ENCODE measurements at regions not wholly inside any gene's neighbourhood (a gene's known extent, or its start where the extent isn't known, plus 50 kb on each side); places are given as distances from the start of the nearest gene placed in this dataset.
"Not testable (repeated sequence)": the region's sequence is repeated elsewhere in the genome, so short reads cannot be mapped to it uniquely, and the experiment has no call there.

DNA sequence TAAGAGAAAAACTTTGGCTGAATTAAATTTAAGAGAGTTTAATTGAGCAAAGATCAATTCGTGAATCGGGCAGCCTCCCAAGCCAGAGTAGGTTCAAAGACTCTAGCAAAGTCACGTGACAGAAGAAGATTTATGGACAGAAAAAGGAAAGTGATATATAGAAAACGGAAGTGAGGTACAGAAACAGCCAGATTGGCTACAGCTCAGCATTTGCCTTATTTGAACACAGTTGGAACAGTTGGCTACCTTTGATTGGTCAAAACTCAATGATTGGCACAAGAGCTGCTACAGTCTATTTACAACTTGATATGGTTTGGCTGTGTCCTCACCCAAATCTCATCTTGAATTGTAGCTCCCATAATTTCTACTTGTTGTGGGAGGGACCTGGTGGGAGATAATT, 102.6 kb downstream of the PLG start:
- DNase-seq: no peak

DNA sequence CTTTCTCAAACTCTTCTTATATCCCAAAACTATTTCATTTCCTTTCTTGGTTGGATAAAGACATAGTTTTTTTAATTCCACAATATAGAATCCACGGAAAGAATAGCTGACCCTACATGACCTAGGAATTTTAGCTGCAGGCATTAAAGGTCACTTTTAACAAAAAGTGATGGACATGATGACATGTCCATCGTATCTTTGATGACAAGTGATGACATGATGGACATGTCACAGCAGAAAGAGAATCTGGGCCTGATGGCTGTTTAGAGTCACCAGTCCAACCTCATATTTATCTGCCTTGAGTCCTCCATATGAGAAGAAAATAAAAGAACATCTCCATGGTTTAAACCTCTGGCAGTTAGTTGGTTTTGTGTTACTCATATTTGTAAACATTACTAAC, 106.2 kb downstream of the PLG start:
- DNase-seq: no peak

DNA sequence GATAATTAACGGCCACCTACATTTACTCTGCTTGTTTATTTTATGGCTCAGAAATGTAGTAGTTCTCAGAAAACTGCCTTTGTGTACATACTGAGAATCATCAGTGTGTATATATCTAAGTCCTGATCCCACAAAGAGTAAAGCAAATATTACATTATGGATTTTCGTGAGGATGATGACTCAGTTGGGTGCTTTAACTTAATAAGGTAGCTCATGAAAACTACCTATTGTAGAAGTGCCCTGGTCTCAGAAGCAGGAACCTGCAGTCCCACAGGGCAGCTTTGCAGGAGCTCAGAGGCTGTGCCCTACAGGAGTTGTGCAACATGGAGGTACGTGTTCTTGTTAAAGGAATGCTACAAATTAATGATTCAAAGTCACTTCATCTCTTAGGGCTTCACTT, 108.2 kb downstream of the PLG start:
- DNase-seq: no peak

DNA sequence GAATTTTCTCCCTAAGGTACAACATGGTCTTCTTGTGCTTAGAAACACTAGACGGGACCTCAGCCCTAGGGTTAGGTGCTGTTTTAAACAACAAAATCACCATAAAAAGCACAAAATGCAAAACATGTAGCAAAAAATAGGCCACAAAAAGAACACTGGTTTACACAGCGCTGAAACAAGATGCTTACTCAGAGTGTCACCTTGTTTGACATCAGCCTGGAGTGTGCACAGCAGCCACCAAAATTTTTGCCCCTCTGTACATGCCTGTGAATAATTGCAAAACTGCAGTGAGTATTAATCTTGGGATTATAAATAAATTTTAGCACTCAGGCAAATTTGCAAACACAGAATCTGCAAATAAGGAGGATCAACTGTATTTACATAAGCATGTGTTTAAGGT, 110.1 kb downstream of the PLG start:
- no peak for DNase-seq

DNA sequence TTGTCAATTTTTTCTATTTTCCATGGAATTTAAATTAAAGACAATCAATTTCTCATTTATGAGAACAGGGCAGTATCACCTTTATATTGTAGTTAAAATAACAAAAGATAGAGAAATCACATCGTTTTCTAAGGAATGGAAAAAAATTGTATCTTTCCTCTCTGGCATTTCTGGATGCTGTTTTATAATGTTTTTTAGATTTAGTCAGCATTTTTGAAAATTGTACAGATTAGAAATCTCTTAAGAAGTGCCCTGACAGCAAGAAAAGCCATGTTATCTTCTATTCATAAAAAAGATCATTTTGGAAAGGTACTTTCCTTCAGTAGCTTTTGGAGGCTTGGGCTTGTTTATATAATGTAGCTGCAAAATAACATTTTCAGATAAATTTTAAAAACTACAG, 116.9 kb downstream of the PLG start:
- DNase-seq: no peak

DNA sequence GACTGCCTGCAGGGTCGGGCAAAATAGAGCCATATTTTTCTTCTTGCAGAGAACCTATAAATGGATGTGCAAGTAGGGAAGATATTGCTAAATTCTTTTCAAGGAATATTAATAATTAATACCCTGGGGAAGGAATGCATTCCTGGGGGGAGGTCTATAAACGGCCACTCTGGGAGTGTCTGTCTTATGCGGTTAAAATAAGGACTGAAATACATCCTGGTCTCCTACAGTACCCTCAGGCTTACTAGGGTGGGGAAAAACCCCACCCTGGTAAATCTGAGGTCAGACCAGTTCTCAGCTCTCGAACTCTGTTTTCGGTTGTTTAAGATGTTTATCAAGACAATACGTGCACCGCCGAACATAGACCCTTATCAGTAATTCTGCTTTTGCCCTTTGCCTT, 118.6 kb downstream of the PLG start:
- not testable (repeated sequence) for DNase-seq

DNA sequence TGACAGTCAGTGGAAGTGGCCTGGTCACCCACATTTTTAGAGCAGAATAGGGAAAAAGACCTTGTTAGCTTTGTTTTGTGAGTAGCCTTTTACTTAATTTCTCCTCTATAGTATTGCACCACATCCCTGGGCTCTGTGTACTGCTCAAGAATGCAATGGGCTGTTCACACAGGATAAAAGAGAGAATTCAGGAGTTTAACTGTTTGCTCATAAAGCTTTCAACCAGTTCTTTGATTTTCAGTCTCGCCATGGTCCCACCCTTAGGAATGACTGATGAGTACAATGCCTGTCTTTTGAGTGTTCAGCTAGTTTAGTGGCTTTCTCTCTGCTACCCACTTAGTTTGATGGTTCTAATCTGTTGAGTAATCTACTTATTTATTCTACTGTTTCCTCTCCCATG, 129.7 kb downstream of the PLG start:
- no peak for DNase-seq

DNA sequence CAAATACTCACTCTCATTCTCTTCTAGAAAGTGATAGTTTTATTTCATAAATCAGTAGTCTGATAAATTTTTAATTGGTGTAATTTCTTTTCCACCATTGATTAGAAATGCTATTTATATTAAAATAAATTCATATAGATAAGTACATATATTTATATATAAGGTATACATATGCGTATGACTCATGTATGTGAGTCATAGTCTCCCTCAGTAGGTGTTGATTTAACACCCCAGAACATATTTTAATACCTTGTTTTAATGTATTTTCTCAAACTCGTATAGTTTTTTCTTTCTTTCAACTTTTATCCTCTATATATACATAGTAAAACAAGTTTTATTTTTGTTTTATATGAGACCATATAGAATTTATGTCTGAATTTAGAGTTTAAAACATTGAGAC, 130.4 kb downstream of the PLG start:
- no peak for DNase-seq

DNA sequence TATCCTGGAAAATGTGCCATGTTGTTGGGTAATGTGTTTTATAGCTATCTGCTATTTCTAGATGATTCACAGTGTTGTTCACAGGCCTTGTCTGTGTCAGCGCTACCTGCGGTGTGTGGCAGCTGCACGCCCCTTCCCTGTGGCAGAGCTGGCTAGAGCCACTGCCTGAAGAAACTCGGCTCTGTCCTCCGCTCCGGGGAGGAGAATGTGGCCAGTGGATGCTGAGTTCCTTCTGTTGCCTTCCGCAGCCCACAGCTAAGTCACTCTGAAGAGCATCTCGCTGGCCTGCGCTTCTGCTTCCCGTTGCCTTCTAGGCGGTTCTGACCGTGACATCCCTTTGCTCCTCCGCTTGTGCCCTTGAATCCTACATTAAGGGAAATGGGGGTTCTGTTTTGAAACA, 135.1 kb downstream of the PLG start:
- no peak for DNase-seq

DNA sequence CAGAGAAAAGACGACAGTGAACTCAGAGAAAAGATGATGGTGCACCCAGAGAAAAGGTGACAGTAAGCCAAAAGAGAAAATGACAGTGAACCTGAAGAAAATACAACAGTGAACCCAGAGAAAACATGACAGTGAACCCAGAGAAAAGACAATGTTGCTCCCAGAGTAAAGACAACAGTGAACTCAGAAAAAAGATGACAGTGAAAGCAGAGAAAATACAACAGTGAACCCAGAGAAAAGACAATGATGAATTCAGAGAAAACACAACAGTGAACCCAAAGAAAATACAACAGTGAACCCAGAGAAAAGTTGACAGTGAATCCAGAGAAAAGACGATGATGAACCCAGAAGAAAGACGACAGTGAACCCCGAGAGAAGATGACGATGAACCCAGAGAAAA, 140.5 kb upstream of the MAP3K4 start:
- no peak for DNase-seq

DNA sequence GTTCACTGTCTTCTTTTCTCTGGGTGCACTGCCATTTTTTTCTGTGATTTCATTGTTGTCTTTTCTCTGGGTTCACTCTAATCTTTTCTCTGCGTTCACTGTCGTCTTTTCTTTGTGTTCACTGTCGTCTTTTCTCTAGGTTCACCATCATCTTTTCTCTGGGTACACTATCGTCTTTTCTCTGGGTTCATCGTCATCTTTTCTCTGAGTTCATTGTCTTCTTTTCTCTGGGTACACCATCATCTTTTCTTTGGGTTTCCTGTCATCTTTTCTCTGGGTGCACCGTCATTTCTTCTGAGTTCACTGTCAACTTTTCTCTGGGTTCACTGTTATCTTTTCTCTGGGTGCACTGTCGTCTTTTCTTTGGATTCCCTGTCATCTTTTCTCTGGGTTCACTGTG, 137.6 kb upstream of the MAP3K4 start:
- DNase-seq: no peak

DNA sequence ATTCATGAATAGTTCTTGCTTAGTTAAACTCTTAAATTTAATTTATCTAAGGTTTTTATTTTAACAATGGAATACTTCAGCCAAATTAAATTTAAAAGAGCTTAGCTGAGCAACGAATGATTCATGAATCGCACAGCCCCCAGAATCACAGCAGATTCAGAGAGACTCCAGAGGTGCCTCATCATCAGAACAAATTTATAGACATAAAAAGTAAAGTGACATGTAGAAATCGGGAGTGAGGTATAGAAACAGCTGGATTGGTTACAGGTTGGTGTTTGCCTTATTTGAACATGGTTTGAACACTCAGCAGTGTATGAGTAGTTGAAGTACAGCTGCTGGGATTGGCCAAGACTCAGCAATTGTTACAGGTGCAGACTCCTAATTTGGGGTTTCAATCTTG, 132.7 kb upstream of the MAP3K4 start:
- DNase-seq: no peak

DNA sequence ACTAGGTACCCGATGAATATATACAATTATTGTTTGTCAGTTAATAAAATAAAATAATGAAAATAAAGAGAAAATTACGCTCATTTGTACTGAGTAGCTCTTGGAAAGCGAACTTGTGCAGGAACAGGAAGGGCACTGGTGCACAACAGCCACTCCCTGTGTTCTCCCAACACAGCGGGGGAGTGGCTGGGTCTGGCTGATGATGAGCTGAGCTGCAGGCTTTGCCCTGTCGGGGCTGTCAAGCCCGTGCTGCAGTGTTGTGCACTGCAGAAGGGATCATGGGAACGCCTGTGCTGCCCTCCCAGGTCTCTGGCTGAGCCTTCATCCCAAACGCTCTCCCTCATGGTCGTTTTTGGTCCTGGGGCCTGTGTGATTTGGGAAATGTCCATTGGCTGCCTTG, 131.7 kb upstream of the MAP3K4 start:
- no peak for DNase-seq

DNA sequence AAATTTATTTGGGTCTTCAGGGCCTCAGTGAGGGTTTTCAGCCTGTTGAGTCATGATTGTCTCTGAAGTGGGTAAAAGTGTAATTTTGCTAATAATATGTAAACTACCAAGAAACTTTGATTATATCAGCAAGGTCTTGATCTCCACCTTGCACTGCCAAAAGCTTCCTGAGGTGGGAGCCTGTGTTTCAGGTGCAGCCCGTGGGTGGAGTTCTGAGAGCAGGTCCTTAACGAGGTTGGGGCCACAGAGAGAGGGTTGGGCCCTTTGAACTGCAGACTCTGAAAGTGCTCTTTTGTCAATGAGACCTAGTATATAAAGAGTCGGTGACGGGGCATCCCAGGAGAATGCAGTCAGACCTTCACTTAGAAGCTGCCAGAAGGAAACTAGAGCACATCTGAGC, 129.7 kb upstream of the MAP3K4 start:
- DNase-seq: no peak

DNA sequence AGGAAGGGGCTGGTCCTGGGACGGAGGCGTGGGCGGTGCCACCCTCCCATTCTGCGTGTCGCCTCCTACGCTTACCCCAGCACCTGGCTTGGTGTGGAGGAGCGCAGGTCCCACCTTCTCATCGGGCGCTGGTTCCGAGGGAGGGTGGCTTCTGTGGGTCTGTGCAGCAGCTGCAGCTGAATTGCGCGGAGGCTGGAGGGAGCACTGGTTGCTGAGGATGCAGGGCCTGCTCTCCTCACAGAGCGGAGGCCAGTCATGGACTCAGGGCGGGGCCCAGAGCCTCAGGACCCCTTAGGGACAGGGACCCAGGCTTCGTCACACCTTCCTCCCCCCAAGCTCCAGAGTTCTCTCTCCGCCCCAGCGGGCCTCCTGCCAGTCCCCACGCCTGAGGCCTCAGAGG, 127.8 kb upstream of the MAP3K4 start:
- DNase-seq: no peak

DNA sequence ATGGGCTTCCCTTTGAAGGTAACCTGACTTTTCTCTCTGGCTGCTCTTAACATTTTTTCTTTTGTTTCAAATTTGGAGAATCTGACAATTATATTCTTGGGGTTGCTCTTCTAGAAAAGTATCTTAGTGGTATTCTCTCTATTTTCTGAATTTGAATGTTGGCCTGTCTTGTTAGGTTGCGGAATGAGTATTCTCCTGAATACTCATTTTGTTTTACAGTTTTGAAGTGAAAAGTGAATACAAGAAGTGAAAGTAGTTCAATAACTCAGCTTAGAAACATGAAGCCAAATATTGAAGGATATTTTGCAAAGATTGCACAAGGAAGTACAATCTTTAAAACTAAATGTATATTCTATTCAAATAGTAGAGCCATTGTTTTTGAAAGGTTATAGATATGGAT, 120.2 kb upstream of the MAP3K4 start:
- DNase-seq: no peak

DNA sequence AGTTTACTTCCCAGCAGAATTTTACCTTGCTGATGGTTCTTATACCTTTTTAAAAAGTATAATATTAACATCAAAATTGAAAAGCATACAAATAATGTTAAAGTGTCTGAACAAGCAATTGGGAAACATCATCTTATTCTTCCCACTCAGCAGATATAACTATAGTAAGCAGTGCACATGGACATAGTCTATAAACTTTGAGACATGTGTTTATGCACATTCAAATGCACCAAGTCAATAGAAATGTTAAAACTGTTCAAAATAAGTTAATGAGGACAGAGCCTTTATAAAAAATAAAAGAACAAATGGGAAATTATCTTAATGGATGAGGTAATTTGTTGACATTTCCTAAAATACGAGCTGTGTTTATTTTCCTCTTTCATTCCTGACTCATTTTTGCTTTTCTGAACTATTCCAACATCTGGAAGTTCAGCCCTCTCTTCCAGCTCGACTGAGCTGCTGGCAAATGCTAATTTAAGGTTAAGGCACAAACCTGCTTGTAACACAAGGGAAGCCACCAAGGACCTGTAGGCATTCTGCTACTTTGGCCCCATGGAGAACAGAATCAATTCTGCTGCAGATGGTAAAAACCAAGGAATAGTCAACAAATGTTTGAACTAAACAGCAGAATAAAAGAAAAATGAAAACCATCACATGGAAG, 110.3 kb upstream of the MAP3K4 start:
- DNase-seq: no peak

DNA sequence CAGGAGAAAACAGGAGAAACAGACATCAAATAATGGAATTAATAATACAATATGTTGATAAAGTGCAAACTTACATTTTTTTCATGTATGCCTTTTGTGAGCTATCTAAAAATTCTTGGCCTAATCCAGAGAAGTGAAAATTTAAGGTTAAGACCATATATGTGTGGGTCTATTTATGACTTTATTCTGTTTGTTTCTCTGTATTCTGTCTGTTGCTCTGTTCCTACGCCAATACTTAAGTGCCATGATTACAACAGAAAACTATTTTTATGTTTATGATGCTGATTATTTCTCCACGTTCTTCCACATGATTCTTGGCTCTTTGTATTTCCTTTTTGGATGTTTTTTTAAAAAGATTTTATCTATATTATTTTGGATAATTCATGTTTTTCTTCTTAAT, 109.6 kb upstream of the MAP3K4 start:
- no peak for DNase-seq

DNA sequence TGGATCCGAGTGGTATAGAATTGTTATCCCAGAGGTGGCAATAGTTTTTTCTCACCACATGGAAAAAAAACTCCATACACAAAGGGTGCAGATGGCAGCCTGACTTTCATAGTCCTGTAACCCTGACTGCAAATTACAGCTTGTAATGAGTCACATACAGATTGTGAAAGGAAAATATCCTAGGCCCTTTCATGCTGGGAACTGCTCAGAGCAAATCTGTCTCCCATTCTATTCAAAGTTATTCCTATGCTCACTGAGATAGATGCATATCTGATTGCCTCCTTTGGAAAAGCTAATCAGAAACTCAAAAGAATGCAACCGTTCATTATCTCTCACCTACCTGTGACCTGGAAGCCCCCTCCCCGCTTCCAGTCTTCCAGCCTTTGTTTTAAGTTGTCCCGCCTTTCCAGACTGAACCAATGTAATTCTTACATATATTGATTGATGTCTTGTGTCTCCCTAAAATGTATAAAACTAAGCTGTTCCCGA, 108.7 kb upstream of the MAP3K4 start:
- no peak for DNase-seq

DNA sequence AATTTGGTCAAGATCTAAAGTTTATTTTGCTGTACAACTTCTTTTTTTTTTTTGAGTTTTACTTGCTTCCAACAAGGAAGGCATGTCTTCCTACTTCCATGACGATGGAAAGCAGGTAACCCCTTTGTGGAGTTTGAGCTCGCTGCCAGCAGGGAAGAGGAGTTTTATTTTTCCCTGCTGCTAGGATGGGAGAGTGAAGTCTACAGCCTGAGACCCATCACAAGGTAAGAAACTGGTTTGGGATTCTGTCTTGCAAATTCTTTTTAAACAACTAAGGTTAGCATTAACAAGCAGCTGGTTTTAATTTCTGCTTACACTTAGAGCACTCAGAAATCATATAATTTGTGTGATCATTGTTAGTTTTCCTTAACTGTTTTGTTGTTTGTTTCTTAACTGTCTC, 108.0 kb upstream of the MAP3K4 start:
- DNase-seq: no peak

DNA sequence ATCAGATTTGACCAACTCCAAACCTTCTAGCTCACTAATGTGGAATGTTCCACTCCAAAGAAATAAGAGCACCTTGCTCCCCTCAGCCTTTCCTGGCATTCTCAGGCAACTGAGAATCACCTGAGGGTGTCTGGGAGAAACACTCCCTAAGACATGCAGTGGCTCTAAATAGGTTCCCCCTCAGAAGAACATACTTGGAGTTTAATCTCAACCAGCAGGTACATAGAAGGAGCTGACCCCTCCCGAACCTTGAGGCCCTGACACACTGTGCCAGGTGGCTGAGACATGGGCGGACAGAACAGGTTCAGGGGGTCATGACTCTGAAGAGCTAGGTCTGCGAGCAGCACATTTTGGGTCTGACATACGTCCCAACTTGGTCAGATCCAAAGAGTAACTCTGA, 107.6 kb upstream of the MAP3K4 start:
- DNase-seq: no peak

DNA sequence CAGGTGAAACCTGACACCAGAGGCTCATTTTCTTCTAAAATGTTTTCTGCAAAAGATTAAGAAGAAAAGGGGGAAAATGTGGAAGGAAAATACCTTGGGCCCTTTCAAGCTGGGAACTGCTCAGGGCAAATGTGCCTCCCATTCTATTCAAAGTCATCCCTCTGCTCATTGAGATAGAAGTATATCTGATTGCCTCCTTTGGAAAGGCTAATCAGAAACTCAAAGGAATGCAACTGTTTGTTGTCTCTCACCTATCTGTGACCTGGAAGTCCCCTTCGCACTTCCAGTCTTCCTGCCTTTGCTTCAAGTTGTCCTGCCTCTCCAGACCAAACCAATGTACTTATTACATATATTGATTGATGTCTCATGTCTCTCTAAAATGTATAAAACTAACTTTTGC, 102.4 kb upstream of the MAP3K4 start:
- not testable (repeated sequence) for DNase-seq

DNA sequence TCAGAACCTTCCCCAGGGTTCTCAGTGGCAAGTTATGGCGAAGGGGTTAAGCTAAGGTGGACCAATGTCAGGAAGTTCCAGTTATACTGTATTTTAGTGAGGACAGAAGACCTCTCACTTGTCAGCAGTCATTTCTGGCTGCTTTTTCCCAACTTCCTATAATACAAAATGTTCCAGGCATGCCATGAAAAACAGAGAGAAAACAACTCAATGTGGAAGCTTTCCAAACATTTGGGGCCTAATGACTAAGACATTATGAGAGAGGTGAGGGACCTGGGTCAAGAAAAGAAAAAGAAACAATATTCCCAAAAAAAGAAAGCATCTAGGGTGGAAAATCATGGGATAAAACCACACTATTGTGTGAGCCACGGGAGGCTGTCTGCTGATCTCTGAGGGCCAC, 99.9 kb upstream of the MAP3K4 start:
- no peak for DNase-seq

DNA sequence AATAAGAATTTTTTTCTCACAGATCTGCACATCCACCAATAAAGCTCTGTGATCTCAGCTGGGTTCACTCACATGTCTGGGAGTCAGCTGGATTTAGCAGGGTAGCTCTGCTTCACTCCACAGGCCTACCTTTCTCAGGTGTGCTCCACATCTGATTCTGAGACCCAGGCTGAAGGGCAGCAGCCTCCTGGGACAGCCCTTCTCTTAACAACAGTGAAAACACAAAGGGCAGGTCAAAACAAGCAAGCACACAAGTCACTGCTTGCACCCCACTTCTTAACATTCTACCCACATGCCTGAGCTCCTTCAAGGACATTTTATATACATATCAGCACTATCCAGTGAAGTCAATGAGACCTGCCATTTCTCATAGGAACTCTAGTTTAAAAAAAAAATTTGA, 96.0 kb upstream of the MAP3K4 start:
- DNase-seq: no peak

DNA sequence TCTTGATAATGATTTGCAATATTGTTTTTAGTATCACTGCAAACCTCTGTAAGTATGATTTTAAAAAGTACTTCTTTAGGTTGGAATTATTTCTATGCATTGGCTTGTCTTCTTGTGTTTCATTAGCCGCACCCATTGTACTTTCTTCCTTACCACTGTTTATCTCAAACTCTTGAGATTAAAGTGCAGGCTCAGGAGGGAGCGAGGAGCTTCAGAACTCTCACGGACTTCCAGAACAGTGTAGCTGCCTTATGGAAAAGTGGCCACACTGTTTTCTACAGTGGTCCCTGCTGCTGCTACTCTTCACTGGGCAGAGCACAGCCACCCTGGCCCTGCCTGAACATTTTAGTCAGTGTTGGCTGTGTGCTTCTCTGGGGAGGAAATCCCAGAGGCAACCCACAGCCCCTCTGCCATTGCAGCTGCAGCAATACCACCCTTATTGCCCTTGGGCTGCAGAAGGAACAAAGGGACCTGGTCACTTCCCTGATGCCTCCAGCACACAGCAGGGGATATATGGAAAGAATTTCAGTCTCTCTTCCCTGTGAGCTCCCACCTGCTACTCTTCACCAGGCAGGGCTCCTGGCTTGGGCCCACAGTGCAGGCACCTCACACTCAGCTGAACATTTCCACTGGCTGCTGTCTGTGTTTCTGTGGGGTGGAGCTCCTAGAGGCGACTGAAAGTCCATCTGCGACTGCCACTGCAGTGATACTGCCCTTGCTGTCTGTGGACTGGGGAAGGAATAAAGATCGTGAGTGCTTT, 91.7 kb upstream of the MAP3K4 start:
- DNase-seq: no peak

Data from DMS79 treated with DMSO at 0.1 percent for 48 hours (cell line).